NOMO-1 (cell line): ENCODE measurements at regions not wholly inside any gene's neighbourhood (a gene's known extent, or its start where the extent isn't known, plus 50 kb on each side); places are given as distances from the start of the nearest gene placed in this dataset.
"Not testable (repeated sequence)": the region's sequence is repeated elsewhere in the genome, so short reads cannot be mapped to it uniquely, and the experiment has no call there.

ENCODE experiments used
- DNase-seq, 2 experiments: peaks; one replicate each; lab custom pipeline; 2025; ENCODE audit not compliant: unreplicated experiment in 2 of 2; lab: John Stamatoyannopoulos, UW

GRCh38 chr4:138634915-138635314, 380.7 kb upstream of the NOCT start:
- no peak for DNase-seq

GRCh38 chr4:138633580-138633904, 382.0 kb upstream of the NOCT start:
- DNase-seq: no peak

- DNase-seq: no peak
Observed at GRCh38 chr4:138632856-138633579, 382.6 kb upstream of the NOCT start.

- DNase-seq: no peak
Observed at GRCh38 chr4:138630666-138631065, 384.9 kb upstream of the NOCT start.

GRCh38 chr4:138629669-138630068, 385.9 kb upstream of the NOCT start:
- no peak for DNase-seq

- no peak for DNase-seq
Observed at GRCh38 chr4:138627096-138627495, 384.9 kb upstream of the SLC7A11 start.

GRCh38 chr4:138622362-138622761, 380.2 kb upstream of the SLC7A11 start:
- DNase-seq: not testable (repeated sequence)

- DNase-seq: no peak
Observed at GRCh38 chr4:138616775-138617174, 374.6 kb upstream of the SLC7A11 start.

- no peak for DNase-seq
Observed at GRCh38 chr4:138614398-138615142, 372.4 kb upstream of the SLC7A11 start.

GRCh38 chr4:138612428-138612827, 370.3 kb upstream of the SLC7A11 start:
- DNase-seq: no peak

GRCh38 chr4:138611721-138612120, 369.6 kb upstream of the SLC7A11 start:
- DNase-seq: no peak

- DNase-seq: no peak
Observed at GRCh38 chr4:138611017-138611416, 368.9 kb upstream of the SLC7A11 start.

GRCh38 chr4:138609943-138610350, 367.8 kb upstream of the SLC7A11 start:
- no peak for DNase-seq

GRCh38 chr4:138604556-138604955, 362.4 kb upstream of the SLC7A11 start:
- DNase-seq: no peak

GRCh38 chr4:138602664-138603063, 360.5 kb upstream of the SLC7A11 start:
- DNase-seq: no peak

GRCh38 chr4:138599965-138600364, 357.8 kb upstream of the SLC7A11 start:
- DNase-seq: no peak

- DNase-seq: no peak
Observed at GRCh38 chr4:138598226-138598625, 356.1 kb upstream of the SLC7A11 start.

- DNase-seq: no peak
Observed at GRCh38 chr4:138596896-138597295, 354.7 kb upstream of the SLC7A11 start.

- no peak for DNase-seq
Observed at GRCh38 chr4:138595731-138596460, 353.7 kb upstream of the SLC7A11 start.

GRCh38 chr4:138595171-138595570, 353.0 kb upstream of the SLC7A11 start:
- no peak for DNase-seq

- DNase-seq: no peak
Observed at GRCh38 chr4:138592796-138593195, 350.6 kb upstream of the SLC7A11 start.

GRCh38 chr4:138591808-138592207, 349.7 kb upstream of the SLC7A11 start:
- DNase-seq: no peak
